Occipital lobe (tissue), 1 donor: ENCODE measurements at regions not wholly inside any gene's neighbourhood (a gene's known extent, or its start where the extent isn't known, plus 50 kb on each side); places are given as distances from the start of the nearest gene placed in this dataset.

Experiments
- DNase-seq: peaks from one replicate; lab custom pipeline; 2025; lab: John Stamatoyannopoulos, UW

GRCh38 chr5:73266925-73267765 lies 94.2 kb downstream of the TMEM174 start:
- DNase-seq, result no peak

- DNase-seq, result no peak
Observed at GRCh38 chr5:73266176-73266738, 93.3 kb downstream of the TMEM174 start.

- DNase-seq, result no peak
Observed at GRCh38 chr5:73265641-73266040, 92.6 kb downstream of the TMEM174 start.

GRCh38 chr5:73264631-73265030 lies 91.6 kb downstream of the TMEM174 start:
- DNase-seq, result no peak

GRCh38 chr5:73263001-73263710 lies 90.2 kb downstream of the TMEM174 start:
- no peak for DNase-seq

GRCh38 chr5:73256862-73257261 lies 83.9 kb downstream of the TMEM174 start:
- no peak for DNase-seq

- no peak for DNase-seq
Observed at GRCh38 chr5:73256462-73256861, 83.5 kb downstream of the TMEM174 start.

GRCh38 chr5:73256012-73256411 lies 83.0 kb downstream of the TMEM174 start:
- no peak for DNase-seq

- DNase-seq, result no peak
Observed at GRCh38 chr5:73254642-73255041, 81.6 kb downstream of the TMEM174 start.

GRCh38 chr5:73253047-73253660 lies 80.2 kb downstream of the TMEM174 start:
- no peak for DNase-seq

- no peak for DNase-seq
Observed at GRCh38 chr5:73250645-73251044, 77.7 kb downstream of the TMEM174 start.

GRCh38 chr5:73242735-73243134 lies 69.7 kb downstream of the TMEM174 start:
- no peak for DNase-seq

GRCh38 chr5:73238873-73239272 lies 65.9 kb downstream of the TMEM174 start:
- DNase-seq, result no peak

- no peak for DNase-seq
Observed at GRCh38 chr5:73236541-73237128, 63.6 kb downstream of the TMEM174 start.

- no peak for DNase-seq
Observed at GRCh38 chr5:73234204-73234555, 61.2 kb downstream of the TMEM174 start.

- no peak for DNase-seq
Observed at GRCh38 chr5:73233461-73234203, 60.6 kb downstream of the TMEM174 start.

- DNase-seq, result no peak
Observed at GRCh38 chr5:73233053-73233460, 60.1 kb downstream of the TMEM174 start.

- DNase-seq, result no peak
Observed at GRCh38 chr5:73232266-73233041, 59.5 kb downstream of the TMEM174 start.

- no peak for DNase-seq
Observed at GRCh38 chr5:73231246-73231778, 58.3 kb downstream of the TMEM174 start.
